ENCODE measurements at regions not wholly inside any gene's neighbourhood (a gene's known extent, or its start where the extent isn't known, plus 50 kb on each side); places are given as distances from the start of the nearest gene placed in this dataset.
"Not testable (repeated sequence)": the region's sequence is repeated elsewhere in the genome, so short reads cannot be mapped to it uniquely, and the experiment has no call there.

GRCh38 chr3:48070030-48070429 lies 53.8 kb upstream of the MAP4 start:
- Mint-ChIP-seq H3K36me3 (ENCODE audit: low read depth) (peaks cover 2% of the 10 kb centered on the region), H3K27me3 (ENCODE audit: low read depth) (no peaks in the 10 kb centered on the region), H3K4me1 (ENCODE audit: low read depth) (peaks cover 56% of the 10 kb centered on the region), H3K27ac (ENCODE audit: unreplicated experiment) (peak overlapping the region; percentile 82), H3K4me3 (ENCODE audit: unreplicated experiment) (no peak overlapping the region), H3K9me3 (ENCODE audit: low read depth) (no peaks in the 10 kb centered on the region)
- no peak for TF ChIP-seq CTCF (IDR thresholded peaks at IDR 0.05)
- DNase-seq (ENCODE audit: low spot score): no peak

- H3K4me3 Mint-ChIP-seq (ENCODE audit: unreplicated experiment): no peak overlapping the region
- peak overlapping the region; percentile 82 for H3K27ac Mint-ChIP-seq (ENCODE audit: unreplicated experiment)
- DNase-seq (ENCODE audit: low spot score): no peak
- no peaks in the 10 kb centered on the region for H3K27me3 Mint-ChIP-seq (ENCODE audit: low read depth)
- no peaks in the 10 kb centered on the region for H3K9me3 Mint-ChIP-seq (ENCODE audit: low read depth)
- no peaks in the 10 kb centered on the region for H3K36me3 Mint-ChIP-seq (ENCODE audit: low read depth)
- no peak for TF ChIP-seq CTCF (IDR thresholded peaks at IDR 0.05)
- peaks cover 58% of the 10 kb centered on the region for H3K4me1 Mint-ChIP-seq (ENCODE audit: low read depth)
Measured at GRCh38 chr3:48069339-48069738, 53.1 kb upstream of the MAP4 start.

- Mint-ChIP-seq H3K36me3 (ENCODE audit: low read depth) (no peaks in the 10 kb centered on the region), H3K9me3 (ENCODE audit: low read depth) (no peaks in the 10 kb centered on the region), H3K4me3 (ENCODE audit: unreplicated experiment) (no peak overlapping the region), H3K27me3 (ENCODE audit: low read depth) (no peaks in the 10 kb centered on the region), H3K27ac (ENCODE audit: unreplicated experiment) (peak overlapping the region; percentile 82), H3K4me1 (ENCODE audit: low read depth) (peaks cover 62% of the 10 kb centered on the region)
- no peak for DNase-seq (ENCODE audit: low spot score)
- no peak for TF ChIP-seq CTCF (IDR thresholded peaks at IDR 0.05)
Measured at GRCh38 chr3:48068886-48069285, 52.7 kb upstream of the MAP4 start.

- H3K36me3 Mint-ChIP-seq (ENCODE audit: low read depth): not testable (repeated sequence)
Measured at GRCh38 chr3:48068320-48068719, 52.1 kb upstream of the MAP4 start.

GRCh38 chr3:48067271-48067670 lies 51.1 kb upstream of the MAP4 start:
- no peak for DNase-seq (ENCODE audit: low spot score)
- no peaks in the 10 kb centered on the region for H3K36me3 Mint-ChIP-seq (ENCODE audit: low read depth)
- H3K27ac Mint-ChIP-seq (ENCODE audit: unreplicated experiment): peak overlapping the region; percentile 49
- H3K4me3 Mint-ChIP-seq (ENCODE audit: unreplicated experiment): no peak overlapping the region
- TF ChIP-seq CTCF (IDR thresholded peaks at IDR 0.05): no peak
- H3K27me3 Mint-ChIP-seq (ENCODE audit: low read depth): no peaks in the 10 kb centered on the region
- H3K4me1 Mint-ChIP-seq (ENCODE audit: low read depth): peaks cover 67% of the 10 kb centered on the region
- no peaks in the 10 kb centered on the region for H3K9me3 Mint-ChIP-seq (ENCODE audit: low read depth)

More at GRCh38 chr3:48068320-48068719, 52.1 kb upstream of the MAP4 start:
- H3K27me3 Mint-ChIP-seq (ENCODE audit: low read depth); DNase-seq (ENCODE audit: low spot score); H3K4me3 Mint-ChIP-seq (ENCODE audit: unreplicated experiment); H3K9me3 Mint-ChIP-seq (ENCODE audit: low read depth): not testable (repeated sequence)
- Mint-ChIP-seq H3K4me1 (ENCODE audit: low read depth) (peaks cover 68% of the 10 kb centered on the region), H3K27ac (ENCODE audit: unreplicated experiment) (peak overlapping the region; percentile 82)
